Hepatocyte (in vitro differentiated cells): ENCODE measurements at regions not wholly inside any gene's neighbourhood (a gene's known extent, or its start where the extent isn't known, plus 50 kb on each side); places are given as distances from the start of the nearest gene placed in this dataset.

Experiments
- EZH2phosphoT487 ChIP-seq: fragments of 200-600 bp; sonication (generic); IDR thresholded peaks from one replicate; pipeline ENCODE4 v1.6.1; 2018; ENCODE audit warnings: antibody characterized with exemption, mild to moderate bottlenecking, low read depth, moderate library complexity; ENCODE audit not compliant: unreplicated experiment, severe bottlenecking
- TF ChIP-seq, protein P1 (sequence below): fragments of 200-600 bp; sonication (generic); IDR thresholded peaks from 2 replicates; pipeline ENCODE4 v1.5.1; 2016; ENCODE audit warnings: antibody characterized with exemption, mild to moderate bottlenecking; ENCODE audit not compliant: poor library complexity

DNA sequence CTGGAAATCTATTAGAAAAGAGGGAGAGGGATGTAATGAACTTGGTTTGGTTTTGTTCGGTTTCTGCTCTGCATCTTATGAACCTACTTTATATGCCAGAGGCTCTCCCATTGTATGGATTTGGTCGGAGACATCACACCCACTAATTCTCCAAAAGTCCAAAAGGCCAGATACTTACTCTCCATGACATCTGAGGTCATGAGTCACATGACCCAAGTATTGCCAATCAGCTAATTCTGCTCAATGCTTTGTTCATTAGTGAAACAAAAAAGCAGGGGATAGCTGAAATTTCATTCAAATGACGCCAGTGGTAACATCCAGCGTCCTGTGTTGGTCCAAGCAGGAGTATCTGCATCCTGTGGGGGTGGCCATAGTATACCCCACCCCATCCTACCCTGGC, 173.6 kb downstream of the TRIM33 start:
- TF ChIP-seq, protein P1, sequence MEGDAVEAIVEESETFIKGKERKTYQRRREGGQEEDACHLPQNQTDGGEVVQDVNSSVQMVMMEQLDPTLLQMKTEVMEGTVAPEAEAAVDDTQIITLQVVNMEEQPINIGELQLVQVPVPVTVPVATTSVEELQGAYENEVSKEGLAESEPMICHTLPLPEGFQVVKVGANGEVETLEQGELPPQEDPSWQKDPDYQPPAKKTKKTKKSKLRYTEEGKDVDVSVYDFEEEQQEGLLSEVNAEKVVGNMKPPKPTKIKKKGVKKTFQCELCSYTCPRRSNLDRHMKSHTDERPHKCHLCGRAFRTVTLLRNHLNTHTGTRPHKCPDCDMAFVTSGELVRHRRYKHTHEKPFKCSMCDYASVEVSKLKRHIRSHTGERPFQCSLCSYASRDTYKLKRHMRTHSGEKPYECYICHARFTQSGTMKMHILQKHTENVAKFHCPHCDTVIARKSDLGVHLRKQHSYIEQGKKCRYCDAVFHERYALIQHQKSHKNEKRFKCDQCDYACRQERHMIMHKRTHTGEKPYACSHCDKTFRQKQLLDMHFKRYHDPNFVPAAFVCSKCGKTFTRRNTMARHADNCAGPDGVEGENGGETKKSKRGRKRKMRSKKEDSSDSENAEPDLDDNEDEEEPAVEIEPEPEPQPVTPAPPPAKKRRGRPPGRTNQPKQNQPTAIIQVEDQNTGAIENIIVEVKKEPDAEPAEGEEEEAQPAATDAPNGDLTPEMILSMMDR = no peak
- no peak for TF ChIP-seq EZH2phosphoT487
